MM.1S (cell line): ENCODE measurements at regions not wholly inside any gene's neighbourhood (a gene's known extent, or its start where the extent isn't known, plus 50 kb on each side); places are given as distances from the start of the nearest gene placed in this dataset.

ENCODE experiments used
- EZH2 ChIP-seq: fragments of 300-600 bp; sonication (generic); optimal IDR thresholded peaks from 2 replicates; pipeline ENCODE3; 2017; ENCODE audit warnings: low read depth, mild to moderate bottlenecking, antibody characterized with exemption, low read length, mixed read lengths
- EZH2phosphoT487 ChIP-seq: fragments of 300-600 bp; sonication (generic); IDR thresholded peaks from 2 replicates; pipeline ENCODE4 v1.6.1; 2018; ENCODE audit warnings: antibody characterized with exemption, low read length
- TF ChIP-seq, protein P1 (sequence below): fragments of 300-600 bp; sonication (generic); IDR thresholded peaks from 2 replicates; pipeline ENCODE4 v1.5.1; 2016; ENCODE audit warnings: antibody characterized with exemption, low read length, mixed read lengths

DNA sequence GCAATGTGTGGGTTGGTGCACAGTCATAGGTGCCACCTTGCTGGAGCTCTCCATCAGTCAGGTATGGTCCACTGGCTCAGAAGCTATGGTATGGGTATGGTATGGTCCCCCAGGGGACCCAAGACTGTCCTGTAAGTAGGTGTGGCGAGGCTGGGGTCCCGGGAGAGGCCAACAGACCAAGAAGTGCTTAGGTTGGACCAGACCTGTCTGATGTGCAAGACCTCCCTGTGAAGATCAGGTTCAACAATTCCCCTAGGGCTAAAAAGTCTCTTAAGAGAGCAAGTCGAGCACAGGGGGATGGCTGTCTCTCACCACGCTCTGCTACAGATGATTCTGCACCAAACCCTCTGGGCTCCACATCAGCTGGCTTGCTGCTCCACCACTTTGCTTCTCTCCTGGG is 1145.0 kb downstream of the RPA4 start:
- TF ChIP-seq, protein P1, sequence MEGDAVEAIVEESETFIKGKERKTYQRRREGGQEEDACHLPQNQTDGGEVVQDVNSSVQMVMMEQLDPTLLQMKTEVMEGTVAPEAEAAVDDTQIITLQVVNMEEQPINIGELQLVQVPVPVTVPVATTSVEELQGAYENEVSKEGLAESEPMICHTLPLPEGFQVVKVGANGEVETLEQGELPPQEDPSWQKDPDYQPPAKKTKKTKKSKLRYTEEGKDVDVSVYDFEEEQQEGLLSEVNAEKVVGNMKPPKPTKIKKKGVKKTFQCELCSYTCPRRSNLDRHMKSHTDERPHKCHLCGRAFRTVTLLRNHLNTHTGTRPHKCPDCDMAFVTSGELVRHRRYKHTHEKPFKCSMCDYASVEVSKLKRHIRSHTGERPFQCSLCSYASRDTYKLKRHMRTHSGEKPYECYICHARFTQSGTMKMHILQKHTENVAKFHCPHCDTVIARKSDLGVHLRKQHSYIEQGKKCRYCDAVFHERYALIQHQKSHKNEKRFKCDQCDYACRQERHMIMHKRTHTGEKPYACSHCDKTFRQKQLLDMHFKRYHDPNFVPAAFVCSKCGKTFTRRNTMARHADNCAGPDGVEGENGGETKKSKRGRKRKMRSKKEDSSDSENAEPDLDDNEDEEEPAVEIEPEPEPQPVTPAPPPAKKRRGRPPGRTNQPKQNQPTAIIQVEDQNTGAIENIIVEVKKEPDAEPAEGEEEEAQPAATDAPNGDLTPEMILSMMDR = no peak
- no peak for TF ChIP-seq EZH2
- no peak for TF ChIP-seq EZH2phosphoT487
